ENCODE measurements at regions not wholly inside any gene's neighbourhood (a gene's known extent, or its start where the extent isn't known, plus 50 kb on each side); places are given as distances from the start of the nearest gene placed in this dataset.

- no peak for DNase-seq
Observed at GRCh38 chr10:111131168-111131799, 54.5 kb downstream of the ADRA2A start.

GRCh38 chr10:111137007-111137406 lies 60.2 kb downstream of the ADRA2A start:
- no peak for DNase-seq

DNA sequence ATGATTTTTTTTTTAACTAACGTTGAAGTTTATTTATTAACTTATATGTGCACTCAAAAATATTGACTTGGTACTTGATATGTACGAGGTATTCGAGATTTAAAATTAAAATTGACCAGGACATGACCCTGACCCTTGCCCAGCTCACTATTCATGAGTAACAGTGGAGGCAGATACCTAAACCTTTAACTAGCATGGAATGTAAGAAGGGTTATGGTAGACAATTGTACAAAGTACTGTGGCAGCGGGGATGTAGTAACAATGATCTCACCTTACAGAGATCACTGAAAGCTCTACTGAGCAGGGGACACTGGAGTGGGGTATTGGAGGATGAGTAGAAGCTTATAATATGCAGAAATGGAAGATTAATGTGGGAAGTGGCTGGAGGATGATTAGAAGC lies 60.8 kb downstream of the ADRA2A start:
- no peak for DNase-seq

GRCh38 chr10:111138544-111138943 lies 61.7 kb downstream of the ADRA2A start:
- DNase-seq, result no peak

GRCh38 chr10:111139567-111139966 lies 62.7 kb downstream of the ADRA2A start:
- DNase-seq, result no peak

GRCh38 chr10:111142092-111142768 lies 65.4 kb downstream of the ADRA2A start:
- no peak for DNase-seq

GRCh38 chr10:111146025-111146640 lies 69.3 kb downstream of the ADRA2A start:
- no peak for DNase-seq

GRCh38 chr10:111148025-111148424 lies 71.2 kb downstream of the ADRA2A start:
- no peak for DNase-seq

DNA sequence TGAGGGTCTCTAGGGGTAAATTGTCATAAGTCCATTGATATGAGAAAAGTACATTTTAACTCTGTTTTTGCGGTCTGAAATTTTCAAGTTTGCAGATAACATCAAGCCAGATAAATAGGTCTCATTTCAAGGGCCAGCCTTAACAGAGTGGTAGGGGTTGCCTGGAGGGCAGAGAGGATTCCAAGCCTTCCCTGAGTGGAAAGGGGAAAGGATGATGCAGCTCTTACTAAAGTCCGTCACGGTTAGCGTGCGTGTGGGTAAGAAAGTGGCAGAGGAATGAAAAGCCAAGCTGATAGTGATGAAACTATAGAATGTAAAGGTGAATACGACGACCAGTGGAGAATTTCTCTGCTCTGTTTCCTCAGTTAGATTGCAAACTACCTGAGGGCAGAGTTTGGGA lies 71.6 kb downstream of the ADRA2A start:
- DNase-seq, result no peak

- DNase-seq, result no peak
Observed at GRCh38 chr10:111150691-111151090, 73.9 kb downstream of the ADRA2A start.

DNA sequence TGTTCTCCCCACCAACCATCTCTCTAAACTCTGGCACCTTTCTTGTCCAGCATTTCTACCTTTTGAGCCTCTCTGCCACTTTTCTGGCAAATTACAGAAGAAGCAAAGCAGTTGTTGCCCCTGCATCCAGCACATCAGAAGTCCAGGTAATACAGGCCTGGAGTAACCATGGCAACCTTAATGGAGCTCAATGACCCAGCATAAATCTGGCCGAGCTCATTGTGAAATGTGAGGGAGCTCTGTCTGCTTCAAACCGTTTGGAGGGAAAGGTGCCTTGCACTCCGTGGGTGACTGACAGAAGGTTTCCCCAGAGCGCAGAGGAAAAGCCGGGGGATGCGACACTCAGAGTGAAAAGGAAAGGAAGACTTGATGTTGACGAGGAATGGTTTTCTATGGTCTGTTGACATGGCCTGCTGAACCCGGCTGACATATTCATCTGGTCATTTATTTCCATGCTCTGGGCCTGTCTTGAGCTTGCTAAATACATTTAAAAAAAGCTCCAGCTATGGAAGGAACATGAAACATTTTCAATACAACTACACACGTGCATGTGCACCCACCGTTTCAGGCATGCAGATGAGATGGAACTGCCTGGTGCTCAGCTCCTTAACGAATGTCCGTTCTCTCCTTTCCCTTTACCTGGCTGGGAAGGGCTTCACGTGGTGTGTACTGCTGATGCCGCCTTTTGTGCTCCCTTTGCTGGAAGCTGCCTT lies 74.9 kb downstream of the ADRA2A start:
- no peak for DNase-seq

DNA sequence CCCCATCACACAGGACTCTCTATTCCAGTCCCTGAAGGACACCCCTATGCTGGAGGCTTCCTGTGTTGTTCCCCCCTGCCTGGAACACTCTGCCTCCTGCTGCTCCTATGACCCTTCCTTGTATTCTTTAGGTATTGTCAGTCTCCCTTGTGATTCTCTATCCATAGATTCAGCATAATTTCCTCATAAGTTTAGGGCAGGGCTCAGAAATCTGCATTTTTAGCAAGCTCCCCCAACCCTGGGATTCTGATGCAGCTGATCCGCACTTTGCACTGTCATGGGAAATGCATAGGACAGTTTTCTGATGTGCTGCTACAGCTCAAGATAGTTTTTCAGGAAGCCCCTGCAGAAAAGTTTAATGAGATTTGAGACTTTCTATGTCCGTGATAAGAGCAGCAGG lies 79.9 kb downstream of the ADRA2A start:
- DNase-seq, result no peak

DNA sequence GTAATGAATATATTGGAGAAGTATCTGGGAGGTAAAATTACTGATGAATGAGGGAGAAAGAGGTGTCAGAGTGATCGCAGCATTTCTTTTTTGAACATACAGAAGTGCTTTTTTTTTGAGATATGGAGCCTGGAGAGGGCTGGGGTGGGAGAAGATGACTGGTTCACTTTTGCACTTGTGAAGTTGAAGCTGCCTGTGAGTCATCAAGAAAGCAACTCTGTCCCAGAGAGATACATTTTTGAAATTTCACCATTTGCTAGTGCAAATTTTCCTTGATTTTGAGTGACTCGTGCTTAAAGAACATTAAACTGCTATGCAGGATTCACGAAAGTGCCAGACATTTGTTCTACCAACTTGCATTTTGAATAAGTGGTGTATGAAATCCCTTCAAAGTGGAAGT lies 81.8 kb downstream of the ADRA2A start:
- DNase-seq, result no peak

DNA sequence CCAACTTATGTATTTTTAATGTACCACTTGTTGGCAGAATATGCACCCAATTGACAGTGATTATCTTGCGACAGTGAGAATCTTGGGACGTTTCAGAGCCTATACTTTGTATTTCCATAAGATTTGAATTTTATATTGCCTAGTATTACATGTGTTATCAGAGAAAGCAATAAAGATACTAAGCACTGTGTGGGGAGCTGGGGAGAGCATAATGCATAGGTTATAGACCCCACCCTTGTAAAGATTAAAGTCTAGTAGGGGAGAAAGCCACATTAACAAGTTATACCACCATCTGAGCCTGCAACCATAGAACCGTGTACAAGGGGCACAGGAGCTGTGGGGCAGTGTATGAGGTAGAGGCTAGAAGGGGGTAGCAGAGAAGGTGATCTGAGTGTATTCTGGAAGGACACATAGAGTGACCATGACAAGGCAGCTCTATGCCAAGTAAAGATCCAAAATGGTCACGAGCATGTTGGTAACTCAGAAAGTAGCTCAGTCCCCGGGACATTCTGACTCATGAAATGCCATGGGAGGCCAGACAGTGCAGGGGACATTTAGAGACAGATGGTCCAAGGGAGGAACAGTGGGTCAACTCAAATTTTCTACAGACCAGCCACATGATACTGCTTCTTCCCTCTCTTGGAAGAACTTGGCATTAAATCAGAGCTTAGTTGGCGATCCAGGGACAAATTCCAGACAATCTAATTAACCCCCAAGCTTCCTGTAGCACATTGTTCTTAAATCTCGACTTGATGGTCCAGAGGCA lies 84.5 kb downstream of the ADRA2A start:
- no peak for DNase-seq

DNA sequence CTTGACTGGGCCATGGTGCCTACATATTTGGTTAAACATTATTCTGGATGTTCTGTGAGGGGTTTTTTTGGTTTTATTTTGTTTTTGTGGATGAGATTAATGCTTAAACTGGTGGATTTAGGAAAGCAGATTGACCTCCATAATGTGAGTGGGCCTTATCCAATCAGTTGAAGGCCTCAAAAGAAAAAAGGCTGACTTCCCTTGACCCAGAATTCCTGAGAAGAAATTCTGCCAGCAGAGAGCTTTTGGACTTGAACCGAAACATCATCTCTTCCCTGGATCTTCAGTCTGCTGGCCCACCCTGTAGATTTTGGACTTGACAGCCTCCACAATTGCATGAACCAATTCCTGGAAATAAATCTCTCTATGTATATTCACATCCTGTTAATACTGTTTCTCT lies 94.4 kb downstream of the ADRA2A start:
- DNase-seq, result no peak

DNA sequence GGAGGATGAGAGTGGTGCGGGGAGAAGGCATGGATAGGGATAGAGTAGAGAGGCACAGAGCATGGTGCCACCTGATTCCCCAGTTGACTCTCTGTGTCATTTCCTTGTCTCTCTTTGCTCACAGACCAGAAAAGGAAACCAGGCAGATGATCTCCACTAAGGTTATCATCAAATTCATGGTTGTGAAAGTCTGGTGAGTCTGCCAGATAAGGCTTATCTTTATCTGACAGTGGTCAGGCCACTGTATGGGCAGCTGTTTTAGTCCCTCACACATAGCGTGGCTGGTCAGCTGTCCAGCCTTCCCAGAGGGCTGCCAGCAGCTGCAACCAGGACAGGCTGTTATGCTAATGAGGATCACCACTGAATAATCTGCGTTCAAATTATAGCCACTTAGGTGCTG lies 99.0 kb downstream of the ADRA2A start:
- no peak for DNase-seq

- no peak for DNase-seq
Observed at GRCh38 chr10:111177379-111177778, 100.5 kb downstream of the ADRA2A start.

- no peak for DNase-seq
Observed at GRCh38 chr10:111179514-111179913, 102.7 kb downstream of the ADRA2A start.

DNA sequence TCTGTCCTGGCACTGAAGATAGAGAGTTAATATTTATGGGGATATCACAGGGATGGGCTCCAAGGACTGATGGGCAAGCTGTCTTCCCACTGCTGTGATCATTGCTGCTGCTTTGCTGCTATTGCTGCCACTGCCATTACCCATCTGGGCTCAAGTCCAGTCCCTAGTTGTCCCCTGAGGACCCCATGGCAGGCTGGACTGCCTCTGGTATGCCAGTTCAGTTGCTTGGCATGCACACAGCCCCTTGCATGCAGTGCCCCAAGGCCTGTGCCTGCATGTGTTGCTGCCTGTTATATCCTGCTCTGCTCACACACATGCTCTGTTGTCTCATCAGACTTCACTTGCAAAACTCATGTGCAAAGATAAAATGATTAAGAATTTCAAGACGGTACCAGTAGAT lies 109.5 kb downstream of the ADRA2A start:
- DNase-seq, result no peak

GRCh38 chr10:111187096-111187495 lies 110.3 kb downstream of the ADRA2A start:
- no peak for DNase-seq

GRCh38 chr10:111199587-111199986 lies 122.8 kb downstream of the ADRA2A start:
- no peak for DNase-seq

DNA sequence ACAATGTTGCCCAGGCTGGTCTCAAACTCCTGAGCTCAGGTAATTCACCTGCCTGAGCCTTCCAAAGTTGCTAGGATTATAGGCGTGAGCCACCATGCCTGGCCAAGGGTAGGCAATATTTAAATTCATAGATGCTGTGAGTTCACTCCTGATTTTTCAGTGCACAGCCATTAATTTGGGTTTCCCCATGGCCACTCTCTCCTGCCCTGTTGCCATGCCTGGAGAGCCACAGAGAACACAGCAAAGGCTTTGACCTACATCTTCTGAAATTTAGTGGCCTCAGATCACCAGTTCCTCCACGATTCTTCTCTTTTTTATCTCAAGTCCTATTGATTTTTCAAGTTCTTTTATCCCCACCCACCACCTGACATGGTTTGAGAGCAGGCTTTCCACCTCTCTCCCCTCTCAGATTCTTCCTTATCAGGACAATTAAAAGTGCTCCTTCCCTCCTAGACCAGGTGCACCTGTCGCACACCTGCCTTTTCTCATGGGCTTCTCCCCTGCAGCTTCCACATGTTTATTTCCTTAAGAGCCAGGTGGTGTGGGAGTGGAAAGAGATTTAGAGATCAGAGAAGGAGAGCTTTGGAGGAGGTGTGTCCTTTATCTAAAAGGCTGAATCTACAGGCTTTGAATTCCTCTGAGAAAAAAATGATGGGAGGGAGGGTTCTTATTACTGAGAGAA lies 123.8 kb downstream of the ADRA2A start:
- DNase-seq, result no peak

GRCh38 chr10:111203615-111204014 lies 126.8 kb downstream of the ADRA2A start:
- DNase-seq, result no peak
